ENCODE measurements at regions not wholly inside any gene's neighbourhood (a gene's known extent, or its start where the extent isn't known, plus 50 kb on each side); places are given as distances from the start of the nearest gene placed in this dataset.
A peak's percentile ranks its signal among the peaks of the same experiment; 100 is the strongest.

DNA sequence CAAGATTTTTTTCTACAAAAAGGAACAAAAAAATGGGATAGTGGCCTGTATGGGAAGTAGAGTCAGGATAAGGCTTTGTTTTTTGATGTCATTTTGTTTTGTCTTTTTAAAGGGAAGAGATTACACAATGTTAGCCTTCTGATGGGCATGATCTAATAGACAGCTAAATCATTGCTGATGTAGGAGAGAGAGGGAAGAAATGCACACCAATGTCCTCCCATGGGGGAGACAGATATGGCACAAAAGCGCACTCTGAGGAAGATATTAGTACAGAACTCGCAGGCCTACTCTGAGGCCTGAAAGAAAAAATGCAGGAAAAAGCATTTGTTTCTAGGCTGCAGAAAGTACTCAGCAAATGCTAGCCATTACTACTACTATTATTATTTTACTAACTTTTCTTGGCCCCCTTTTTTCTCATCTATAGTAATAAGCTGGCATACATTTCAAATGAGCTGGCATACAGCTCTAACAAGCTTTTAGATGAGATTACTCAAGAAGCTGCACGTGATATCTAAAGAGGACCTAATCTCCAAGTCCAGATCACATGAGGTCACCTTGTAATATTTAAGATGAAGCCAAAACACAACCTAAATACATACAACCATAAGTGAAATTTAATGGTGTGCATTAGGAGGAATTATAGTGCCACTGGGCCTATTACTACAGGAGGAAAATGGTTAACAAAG lies 269.4 kb upstream of the TANK start:
- DNase-seq = no peak

DNA sequence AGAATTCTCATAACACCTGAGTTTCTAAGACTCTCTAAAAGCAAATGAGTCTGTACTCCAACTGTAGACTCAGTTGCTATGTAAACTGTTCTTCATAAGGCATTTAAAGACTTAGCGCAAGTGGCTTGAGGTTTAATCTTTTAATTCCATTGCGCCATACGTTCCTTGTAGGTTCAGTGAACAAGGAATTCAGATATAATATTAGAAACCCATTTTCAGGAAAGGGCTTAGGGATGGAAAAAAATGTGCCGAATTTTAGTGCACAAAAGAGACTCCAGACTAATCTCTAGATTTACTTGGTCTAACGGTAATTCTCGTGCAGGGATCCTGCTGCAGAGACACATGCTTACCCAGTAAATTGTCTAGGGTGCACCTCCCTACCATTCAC lies 268.9 kb upstream of the TANK start:
- no peak for DNase-seq

DNA sequence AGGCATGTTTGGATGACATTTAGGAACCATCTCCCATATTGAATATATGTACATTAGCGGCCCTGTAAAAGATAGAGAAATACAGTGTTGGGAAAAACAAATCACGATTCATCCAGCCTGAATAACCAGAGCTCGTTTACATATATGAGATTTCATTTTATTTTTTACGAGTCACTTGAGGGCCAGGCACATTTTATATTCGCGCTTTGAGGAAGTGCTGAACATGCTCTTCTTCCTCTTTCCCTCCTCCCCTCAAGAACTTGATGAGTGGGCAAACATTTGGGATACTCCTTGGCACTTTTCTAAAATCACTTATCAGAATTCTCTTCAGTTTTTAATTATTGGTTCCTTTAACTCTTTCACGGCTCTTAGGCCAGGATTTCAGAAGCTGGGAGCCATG lies 268.0 kb upstream of the TANK start:
- DNase-seq = no peak

DNA sequence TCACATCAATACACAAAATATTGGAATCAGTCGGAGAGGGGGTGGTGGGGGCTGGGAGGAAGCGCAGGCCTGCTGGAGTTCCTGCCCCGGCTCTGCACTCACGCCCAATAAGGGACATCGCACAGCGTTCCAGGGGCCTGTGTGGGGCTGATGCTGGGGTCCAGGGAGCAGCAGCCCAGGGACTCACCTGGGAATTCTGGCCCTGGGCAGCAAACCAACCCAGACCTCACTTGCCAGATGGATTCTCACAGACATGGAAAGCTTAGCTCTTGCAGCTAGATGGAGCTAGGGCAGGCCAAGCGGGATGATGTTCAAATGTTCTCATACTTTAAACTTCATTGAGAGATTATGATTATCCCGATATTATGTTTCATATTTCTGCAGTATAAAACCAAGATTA lies 266.6 kb upstream of the TANK start:
- DNase-seq = no peak

DNA sequence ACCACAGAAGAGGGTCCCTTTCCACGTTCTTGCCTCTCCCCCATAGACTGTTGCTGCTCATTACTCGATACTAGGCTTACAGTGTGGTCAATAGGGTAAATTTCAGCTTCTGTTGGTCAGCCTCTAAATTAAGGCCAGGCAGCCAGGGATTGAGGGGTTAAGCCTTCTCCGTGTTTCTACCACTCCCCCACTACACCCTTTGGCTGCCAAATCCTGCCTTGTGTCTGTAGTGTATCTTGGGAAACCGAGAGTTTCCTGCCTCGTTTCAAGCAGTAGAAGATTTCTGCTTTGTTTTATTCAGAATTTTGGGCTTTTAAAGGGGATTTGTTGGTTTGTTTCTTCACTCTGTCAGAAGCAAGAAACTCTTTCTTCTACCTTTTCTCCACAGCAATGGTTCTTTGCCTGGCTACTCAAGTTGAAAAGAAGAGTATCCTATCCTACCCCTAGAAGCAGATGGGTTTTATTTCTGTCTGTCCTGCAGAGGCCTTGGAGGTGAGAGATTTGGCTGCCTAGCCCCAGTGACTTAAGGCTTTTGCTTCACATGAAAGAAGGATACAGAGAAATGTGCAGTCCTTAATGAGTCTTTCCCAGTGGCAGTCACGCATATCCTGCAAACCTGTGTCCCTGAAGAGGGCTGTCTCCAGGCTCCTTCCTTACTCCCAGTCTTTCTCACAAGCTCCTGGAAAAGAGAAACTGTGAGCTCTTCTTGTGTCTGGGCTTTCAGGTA lies 261.5 kb upstream of the TANK start:
- DNase-seq = no peak

DNA sequence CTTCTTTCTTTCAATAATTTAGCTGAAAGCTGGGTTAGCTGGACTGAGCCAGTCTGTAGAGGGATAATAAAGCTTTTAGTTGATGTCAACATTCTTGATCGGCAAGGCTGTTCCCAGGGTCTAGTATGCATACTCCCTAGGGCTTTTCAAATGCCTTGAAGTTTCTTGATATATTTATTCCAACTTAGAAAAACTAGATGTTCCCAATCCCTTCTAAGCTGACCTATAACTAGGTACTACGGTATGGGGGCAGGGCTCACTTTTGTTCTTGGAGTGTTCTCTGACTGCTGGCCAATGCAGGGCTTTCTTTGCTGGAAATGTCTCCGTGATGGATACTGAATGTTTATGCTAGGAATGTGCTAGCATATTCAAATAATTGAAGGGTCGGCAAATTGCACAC lies 258.6 kb upstream of the TANK start:
- no peak for DNase-seq

DNA sequence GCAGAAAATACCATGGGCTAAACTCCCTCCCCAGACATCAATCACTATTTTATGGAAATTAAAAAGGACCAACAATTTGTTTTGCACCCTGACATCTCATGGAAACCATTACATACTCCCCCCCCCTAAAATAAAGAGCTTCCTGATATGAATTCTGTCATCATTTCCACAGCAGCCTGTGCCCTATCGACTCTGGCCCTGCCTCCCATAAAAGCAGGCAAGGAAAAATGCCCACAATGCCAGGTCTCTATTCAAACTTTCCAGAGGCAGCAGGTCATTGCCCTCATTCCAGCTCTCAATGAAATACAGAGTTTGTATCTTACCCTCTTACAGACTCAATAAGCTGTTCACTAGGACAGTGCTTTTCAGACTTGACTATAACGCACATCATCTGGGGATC lies 254.4 kb upstream of the TANK start:
- DNase-seq = no peak

DNA sequence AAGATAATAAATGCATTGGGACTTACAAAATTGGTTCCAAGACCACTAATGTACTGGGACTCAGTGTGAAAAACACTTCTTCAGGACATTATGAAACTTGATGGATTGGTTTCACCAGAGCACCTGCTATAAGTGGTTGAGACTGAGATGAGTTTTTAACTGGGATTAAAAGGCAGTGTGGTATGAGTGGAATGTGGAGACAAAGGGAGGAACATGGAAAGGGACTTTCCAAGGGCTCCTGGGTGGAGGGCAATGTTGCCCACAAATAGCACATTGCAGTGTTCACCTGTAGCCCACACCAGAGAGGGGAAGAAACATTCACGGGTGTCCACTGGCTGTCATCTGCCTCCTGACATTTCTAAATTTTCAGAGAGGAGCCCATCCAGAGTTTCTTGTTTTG lies 253.3 kb upstream of the TANK start:
- no peak for DNase-seq

DNA sequence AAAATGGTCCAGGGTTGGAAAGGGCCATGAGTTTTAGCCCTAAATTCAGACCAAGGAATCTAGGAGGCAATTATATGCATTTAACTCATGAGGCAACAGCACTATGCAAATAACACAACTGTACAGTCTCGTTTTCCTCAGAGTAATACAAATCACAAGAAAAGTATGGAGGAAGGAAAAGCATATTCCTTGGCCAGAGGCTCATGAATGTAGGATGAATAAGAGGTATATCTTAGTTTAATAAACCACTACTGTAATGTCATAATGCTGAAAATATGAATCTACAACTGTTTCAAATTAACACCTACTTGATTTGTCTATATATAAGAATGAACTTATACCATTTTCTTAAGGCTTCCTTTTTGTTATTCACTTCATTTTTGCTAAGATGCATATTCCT lies 252.5 kb upstream of the TANK start:
- DNase-seq = no peak

DNA sequence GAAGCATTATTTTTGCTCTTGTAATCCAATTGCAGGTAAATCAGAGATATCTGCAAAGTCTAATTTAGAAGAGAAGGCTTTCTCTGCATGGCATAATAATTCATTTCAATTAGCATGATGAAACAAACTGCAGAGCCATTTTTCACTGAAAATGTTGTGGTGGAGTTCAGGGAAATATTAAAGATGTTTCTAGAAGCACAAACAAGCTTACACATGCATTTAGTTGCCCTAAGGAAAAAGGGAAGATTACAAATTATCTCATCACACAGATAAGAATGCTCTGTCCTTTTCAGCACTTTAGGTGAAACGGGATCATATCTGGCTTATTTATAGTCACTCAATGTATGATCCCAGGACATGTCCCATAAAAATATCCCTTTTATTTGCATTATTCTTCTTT lies 252.1 kb upstream of the TANK start:
- DNase-seq = no peak

DNA sequence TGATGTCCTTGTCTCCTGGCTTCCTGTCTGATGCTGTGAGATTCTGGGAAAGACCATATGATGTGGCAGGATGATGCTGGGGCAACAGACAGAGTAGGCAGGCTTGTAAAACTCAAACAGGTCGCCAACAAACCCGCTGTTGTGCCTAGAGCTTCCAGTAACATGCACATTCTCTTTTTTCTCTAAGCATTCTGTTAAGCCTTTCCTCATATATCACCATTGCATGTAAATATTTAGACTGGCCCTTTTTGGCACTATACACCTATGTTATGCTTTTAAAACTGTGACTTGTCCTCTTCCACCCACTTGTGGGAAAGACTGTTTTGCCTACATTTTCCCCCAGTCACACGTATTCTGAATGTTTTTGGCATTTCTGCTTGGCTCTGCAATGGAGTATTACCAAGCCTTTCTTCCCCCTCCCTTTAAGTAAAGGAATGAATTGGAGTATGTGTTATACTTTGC lies 250.4 kb upstream of the TANK start:
- no peak for DNase-seq

DNA sequence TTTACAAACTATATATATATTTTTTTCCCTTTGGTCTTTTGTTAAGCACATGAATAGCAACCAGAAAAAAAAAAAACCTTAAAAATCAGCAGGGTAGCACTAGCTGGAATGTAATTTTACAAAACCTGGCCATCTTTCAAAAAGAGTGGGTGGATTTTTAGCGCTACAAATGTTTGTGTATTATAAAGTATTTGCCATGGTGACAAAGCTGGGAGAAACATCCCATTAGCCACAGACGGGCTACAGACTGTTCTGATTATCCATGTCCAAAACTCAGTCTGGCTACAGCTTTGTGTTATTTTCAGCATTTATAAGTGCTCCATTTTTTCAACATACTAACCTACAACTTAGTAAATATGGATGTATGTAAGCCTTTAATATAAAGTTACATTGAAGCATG lies 249.5 kb upstream of the TANK start:
- no peak for DNase-seq

DNA sequence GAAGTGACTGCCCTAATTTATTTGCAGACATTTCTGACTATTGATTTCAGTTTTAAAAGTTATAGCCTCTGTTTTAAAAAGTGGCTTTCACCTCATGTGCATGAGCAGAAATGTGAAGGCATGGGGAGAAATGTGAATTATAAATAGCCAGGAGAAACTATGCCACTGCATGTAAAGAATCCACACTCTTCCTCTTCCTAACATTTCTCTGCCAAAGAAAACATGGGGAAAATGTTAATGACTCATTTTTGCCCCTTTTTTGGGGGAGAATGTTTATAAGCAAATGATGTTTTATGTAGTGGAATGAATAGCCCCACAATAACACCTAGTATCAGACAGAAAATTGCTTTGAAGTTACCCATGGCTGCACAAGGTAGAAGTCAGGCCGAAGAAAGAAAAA lies 249.0 kb upstream of the TANK start:
- no peak for DNase-seq

DNA sequence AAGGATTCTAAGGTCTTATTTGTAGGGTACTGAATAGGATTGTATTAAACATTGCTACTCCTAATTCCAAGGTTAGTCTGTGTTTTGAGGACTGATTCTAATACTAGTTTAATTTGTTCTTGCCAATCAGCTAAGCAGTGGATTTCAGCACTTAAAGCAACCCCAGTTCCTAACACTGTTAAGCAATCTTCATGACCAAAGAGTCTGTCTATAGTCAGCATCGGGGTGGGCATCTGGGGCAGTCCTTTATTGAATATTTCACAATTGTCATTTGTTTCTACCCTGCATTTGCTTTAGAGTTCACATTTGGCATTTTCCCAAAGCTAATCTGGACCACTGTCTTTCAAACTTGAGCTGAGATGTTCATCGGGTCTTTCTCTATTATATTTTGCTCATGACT lies 248.0 kb upstream of the TANK start:
- DNase-seq = no peak

DNA sequence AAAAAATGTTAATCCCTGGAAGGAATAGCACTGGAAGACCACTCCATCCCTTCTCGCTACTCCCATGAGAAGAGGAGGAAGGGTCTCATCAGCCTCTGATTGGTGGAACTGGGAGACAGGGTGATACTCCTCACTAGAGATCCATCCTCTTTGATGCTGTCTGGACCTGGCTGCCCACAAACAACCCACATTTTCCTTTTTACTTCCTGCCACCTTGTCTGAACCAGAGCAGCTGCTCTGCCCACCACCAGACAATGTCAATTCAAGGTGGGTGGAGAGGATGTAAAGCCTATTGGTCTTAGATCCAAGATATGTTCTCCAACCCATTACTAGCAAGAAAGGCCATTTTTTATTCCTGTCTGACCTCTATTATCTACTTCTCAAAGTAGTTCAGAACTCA lies 246.9 kb upstream of the TANK start:
- no peak for DNase-seq

DNA sequence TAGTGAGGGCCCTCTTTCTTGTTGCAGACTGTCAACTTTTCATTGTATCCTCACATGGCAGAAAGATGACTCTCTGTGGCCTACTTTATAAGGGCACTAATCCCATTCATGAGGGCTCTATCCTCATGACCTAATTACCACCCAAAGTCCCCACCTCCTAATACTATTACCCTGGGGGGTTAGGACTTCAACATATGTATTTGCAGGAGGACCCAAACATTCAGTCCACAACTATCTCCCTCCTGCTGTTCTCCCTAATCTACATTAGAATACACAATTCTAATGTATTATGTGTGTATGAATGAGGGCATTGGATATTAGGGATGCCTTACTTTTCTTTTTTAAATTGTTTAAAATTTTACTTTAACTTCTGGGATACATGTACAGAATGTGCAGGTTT lies 246.0 kb upstream of the TANK start:
- no peak for DNase-seq

DNA sequence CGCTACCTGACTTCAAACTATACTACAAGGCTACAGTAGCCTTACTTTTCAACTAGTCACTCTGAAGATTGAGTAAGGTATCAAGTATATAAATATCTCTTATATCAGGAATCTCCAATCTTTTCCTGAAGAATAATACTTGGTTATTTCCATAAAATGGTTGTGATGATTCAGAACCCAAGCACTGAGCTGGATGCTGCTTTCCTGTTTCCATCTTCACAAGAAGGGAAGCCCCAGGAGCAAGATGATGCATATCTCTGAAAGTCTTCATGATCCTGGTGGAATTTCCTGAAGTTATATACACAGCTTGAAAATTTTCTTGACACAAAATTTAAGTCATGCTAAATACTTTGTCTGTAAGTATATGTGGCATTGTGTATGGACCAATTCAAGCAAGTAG lies 243.9 kb upstream of the TANK start:
- no peak for DNase-seq

DNA sequence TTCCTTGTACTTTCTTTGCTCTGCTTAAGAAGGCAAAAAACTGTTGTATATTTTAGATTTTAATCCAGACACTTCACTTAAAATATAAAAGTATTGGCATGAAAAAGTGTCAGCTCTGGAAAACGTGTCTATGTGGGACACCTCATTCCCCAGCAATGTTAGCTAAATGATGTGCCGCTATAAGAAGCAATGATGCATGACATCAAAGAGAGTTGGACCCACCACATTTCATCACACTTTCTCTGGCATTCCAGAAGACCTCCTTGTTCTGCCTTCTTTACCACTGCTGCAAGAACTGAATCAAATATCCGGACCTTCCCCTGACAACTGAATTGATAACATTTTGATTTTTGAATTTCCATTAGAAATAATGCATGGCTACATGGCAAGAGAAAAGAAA lies 242.4 kb upstream of the TANK start:
- DNase-seq = no peak

DNA sequence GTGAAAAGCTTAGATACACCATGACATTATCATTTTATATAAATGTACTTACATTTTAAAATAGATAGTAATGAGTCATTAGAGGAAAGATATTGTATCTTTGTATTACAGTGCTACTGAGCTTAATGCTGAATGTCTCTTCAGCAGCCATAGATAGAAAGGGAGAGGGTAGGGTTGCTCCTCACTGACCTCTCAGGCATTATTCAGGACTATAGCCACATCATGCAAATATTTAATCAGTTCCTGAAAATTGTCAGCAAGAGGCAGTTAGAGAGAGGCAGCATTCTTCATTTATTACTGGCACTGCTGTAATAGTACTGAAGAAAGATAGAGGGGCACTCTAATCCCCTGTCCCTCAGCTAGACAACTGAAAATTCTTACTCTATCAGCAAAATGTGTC lies 242.0 kb upstream of the TANK start:
- DNase-seq = no peak

DNA sequence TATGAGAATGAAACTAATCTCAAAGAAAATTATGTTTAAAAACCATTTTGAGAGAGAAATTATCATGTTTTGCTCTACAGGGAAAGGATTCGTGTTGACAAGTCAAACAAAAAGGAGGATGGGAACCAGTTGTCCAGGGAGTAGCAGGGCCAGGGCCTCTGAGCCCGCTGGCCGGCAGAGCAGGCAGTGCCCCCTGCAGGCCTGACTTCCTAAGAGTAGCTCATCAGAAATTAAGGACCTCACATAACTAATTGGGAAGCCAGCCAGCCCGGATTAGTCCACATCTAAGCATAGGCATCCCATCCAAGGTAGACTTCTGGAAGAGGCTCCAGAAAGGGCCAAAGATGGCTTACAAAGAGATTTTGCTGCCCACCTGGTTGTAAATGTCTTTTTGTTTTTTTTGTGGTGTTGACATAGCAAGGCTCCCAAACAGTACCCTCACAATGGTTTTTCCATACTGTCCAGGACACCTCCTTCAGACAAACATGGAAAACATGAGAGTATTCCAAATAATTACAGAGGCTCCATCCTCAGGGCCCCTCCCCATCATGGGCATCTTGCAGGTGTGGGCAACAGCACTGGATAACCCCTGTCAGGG lies 241.2 kb upstream of the TANK start:
- DNase-seq = peak; percentile 5

DNA sequence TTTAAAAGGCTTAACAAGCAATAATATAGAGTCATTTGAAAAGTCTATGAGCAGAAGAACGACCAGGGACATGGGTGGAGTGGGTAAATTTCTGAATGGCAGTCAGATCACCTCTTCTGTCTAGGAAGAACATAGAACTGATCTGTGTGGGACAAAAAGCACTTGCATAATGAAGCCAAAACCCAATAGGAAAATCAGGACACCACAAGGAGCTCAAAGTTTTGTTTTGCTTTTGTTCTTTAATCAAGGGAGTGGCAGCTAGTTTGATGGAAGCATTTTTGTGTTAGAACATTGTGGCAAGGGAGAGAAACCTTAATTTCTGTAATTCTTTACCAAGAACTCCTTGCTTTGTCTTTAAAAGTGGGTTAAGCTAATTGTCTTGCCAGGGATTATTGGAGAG lies 240.2 kb upstream of the TANK start:
- DNase-seq = no peak

DNA sequence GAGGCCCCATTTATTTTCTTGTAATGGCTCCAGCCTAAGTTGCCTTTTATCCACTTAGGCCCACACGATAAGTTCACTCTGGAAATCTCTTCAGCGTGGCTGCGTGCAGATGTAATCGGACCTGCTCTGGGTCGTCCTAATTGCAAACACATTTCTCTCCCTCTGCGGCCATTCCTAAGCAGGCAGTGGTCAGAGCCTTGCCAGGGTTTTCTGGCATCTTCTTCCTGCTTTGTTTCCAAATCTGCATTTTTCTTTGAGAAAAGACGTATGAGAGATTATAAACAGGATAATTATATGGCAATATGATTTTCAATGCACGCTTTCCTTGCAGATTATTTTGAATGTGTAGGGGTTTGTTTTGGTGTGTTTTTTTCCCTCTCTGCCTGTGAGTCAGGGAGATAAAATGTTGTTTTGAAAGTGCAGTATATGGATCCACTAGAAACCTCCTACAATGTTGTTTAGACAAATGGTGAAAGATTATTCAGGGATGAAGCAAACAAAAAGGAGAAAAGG lies 239.4 kb upstream of the TANK start:
- no peak for DNase-seq

DNA sequence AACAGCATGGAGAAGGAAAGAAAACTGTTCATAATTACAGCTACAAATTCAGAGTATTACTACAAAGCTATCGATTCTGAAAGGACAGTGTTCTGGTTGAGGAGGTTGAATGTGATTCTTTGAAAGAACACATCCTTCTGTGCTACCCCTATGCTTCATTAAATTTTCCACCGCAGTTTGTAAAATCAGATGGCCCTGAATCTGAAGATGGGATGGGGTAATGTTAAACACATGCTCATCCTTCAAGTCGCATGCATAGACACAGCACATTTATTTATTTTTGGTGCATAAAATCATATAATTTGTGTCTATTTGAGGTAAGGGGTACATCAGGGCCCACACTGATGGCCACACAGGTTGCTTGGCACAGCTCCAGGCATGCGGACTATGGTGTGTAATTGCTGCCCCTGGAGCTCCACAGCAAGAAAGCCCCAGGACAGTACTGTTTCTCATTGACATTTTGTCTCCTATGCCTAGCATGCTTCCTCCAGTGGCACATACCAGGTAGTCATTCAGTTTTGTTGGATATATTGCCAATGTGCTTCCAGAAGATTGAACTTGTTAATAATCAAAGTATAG lies 238.8 kb upstream of the TANK start:
- no peak for DNase-seq

DNA sequence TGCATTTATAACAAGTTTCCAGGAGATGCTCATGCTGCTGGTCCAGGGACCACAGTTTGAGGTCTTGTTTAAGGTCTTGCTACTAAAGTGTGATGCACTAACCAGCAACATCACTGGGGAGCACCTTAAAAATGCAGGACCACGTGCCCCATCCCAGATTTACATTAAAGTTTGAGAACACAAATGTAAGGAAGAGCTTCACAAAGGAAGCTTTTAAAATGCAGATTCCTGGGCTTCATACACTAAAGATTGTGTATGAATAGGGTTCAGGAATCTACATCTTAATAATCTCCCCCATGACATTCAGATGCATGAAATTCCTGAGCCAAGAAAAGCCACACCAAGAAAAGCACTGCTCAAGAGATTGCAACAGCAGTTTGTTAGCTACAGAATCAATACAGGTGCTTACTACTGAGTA lies 235.3 kb upstream of the TANK start:
- DNase-seq = no peak

All from NCI-H69 (cell line).